Lung (tissue), 11 donors: ENCODE measurements at regions not wholly inside any gene's neighbourhood (a gene's known extent, or its start where the extent isn't known, plus 50 kb on each side); places are given as distances from the start of the nearest gene placed in this dataset.

ENCODE experiments used
- ATAC-seq: fragments of 200-7000 bp; cut with Tn5 transposase; one replicate; pipeline ENCODE4 v1.9.1; 2020; ENCODE audit warnings: moderate number of reproducible peaks; ENCODE audit not compliant: insufficient read depth, low FRiP score
- DNase-seq, 3 donors: peaks; one replicate each; pipeline ENCODE4 v3.0.0-alpha.2; 2013 to 2017
- H3K27ac ChIP-seq, 2 donors: one replicate each; pipeline ENCODE4 v1.5.1; 2013; ENCODE audit warnings: mild to moderate bottlenecking in 2 of 2, moderate library complexity in 2 of 2, control low read depth in 1 of 2, inconsistent platforms in 1 of 2, low read depth in 1 of 2, low read length in 1 of 2
- H3K27me3 ChIP-seq, 3 donors: one replicate each; pipeline ENCODE4 v1.5.1; 2013; ENCODE audit warnings: low read length in 2 of 3; ENCODE audit not compliant: control insufficient read depth in 3 of 3, insufficient read depth in 3 of 3
- H3K36me3 ChIP-seq, 4 donors: one replicate each; pipeline ENCODE4 v1.5.1; 2013; ENCODE audit warnings: low read length in 4 of 4, mild to moderate bottlenecking in 1 of 4, moderate library complexity in 1 of 4; ENCODE audit not compliant: control insufficient read depth in 4 of 4, insufficient read depth in 4 of 4
- H3K4me1 ChIP-seq, 5 donors: one replicate each; pipeline ENCODE4 v1.5.1; 2013; ENCODE audit warnings: low read length in 5 of 5, mild to moderate bottlenecking in 2 of 5, moderate library complexity in 1 of 5; ENCODE audit not compliant: control insufficient read depth in 5 of 5, insufficient read depth in 5 of 5
- H3K4me3 ChIP-seq: one replicate; pipeline ENCODE4 v1.5.1; 2013; ENCODE audit warnings: mild to moderate bottlenecking, control low read depth, moderate library complexity
- H3K9ac ChIP-seq, 2 donors: one replicate each; pipeline ENCODE4 v1.5.1; 2013; ENCODE audit warnings: low read length in 2 of 2, control low read depth in 1 of 2; ENCODE audit not compliant: insufficient read depth in 1 of 2
- H3K9me3 ChIP-seq, 4 donors: one replicate each; pipeline ENCODE4 v1.5.1; 2013; ENCODE audit warnings: low read length in 3 of 4, mild to moderate bottlenecking in 1 of 4, moderate library complexity in 1 of 4; ENCODE audit not compliant: control insufficient read depth in 4 of 4, insufficient read depth in 3 of 4
- WGBS, 2 donors: extraction: QIAGEN DNeasy Blood & Tissue Kit; methylation state at CpG; one replicate each; pipeline ENCODE4 v1.1.7; 2013; 5-methylcytosine and 5-hydroxymethylcytosine counted together
- TF ChIP-seq, protein P1 (sequence below): IDR thresholded peaks from 2 replicates; pipeline ENCODE4 v1.5.1; 2012; ENCODE audit warnings: mild to moderate bottlenecking; ENCODE audit errors: control extremely low read depth, extremely low read depth
- donor health status: control.
- donor health status: control.
- donor health status: Bipolar disorder and iron deficiency.
- donor health status: healthy.
- donor health status: DM: yes; HTN: yes; CAD: no.

DNA sequence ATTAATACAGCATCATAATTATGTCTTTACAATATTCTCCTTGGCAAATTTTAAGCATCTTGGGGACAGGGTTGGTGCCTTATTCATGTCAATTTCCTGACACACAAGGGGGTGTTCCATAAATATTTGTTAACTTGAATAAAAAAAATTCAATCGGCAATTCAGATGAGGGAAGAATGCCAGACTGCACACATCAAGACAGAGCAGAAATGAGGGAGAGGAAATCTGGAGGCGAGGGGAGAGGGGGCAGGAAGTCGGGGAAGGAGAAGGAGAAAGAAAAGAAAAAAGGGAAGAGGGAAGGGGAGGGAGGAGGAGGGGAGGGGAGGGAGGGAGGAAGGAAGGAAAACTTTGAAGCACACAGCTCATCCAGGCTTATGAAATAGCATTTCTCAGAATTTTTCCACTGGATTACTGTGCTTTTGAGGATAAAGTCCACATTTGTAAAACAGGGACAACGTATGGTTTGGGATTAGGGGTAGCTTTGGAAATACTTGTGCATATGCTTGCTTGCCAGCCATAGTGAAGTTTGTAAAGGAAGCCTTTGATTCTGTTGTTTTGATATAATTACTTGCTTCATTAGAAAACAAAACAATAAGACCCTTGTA lies 362.1 kb downstream of the SAMD5 start:
- TF ChIP-seq, protein P1, sequence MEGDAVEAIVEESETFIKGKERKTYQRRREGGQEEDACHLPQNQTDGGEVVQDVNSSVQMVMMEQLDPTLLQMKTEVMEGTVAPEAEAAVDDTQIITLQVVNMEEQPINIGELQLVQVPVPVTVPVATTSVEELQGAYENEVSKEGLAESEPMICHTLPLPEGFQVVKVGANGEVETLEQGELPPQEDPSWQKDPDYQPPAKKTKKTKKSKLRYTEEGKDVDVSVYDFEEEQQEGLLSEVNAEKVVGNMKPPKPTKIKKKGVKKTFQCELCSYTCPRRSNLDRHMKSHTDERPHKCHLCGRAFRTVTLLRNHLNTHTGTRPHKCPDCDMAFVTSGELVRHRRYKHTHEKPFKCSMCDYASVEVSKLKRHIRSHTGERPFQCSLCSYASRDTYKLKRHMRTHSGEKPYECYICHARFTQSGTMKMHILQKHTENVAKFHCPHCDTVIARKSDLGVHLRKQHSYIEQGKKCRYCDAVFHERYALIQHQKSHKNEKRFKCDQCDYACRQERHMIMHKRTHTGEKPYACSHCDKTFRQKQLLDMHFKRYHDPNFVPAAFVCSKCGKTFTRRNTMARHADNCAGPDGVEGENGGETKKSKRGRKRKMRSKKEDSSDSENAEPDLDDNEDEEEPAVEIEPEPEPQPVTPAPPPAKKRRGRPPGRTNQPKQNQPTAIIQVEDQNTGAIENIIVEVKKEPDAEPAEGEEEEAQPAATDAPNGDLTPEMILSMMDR: no peak
- peak; percentile 18 to 60 (median 33) for DNase-seq
- Histone ChIP-seq H3K9ac (no peak overlapping the region), H3K4me3 (no peak overlapping the region), H3K4me1 (peaks cover 0 to 28% (median 3%) of the 10 kb centered on the region in 5 donors), H3K9me3 (no peaks in the 10 kb centered on the region), H3K27ac (no peak overlapping the region), H3K27me3 (no peaks in the 10 kb centered on the region), H3K36me3 (no peaks in the 10 kb centered on the region)
- ATAC-seq: no peak
- 49 to 52% methylated on average over 3 to 4 of the region's 4 CpGs for WGBS, 2 donors

DNA sequence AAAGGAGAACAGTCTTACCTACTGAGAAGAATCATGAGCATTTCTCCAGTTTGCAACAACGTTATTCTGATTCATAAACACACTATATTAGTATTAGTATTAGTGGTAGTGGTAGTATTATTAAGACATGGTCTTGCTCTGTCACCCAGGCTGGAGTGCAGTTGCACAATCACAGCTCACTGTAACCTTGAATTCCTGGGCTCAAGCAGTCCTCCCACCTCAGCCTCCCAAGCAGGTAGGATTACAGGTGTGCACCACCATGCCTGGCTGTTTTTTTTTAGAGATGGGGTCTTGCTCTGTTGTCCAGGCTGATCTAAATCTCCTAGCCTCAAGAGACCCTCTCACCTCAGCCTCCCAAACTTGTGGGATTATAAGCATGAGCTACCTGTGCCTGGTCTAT lies 363.5 kb downstream of the SAMD5 start:
- WGBS, 2 donors: 92 to 96% methylated on average over 1 of the region's 1 CpG
- Histone ChIP-seq H3K9me3 (no peaks in the 10 kb centered on the region), H3K9ac (no peak overlapping the region), H3K36me3 (no peaks in the 10 kb centered on the region), H3K4me3 (no peak overlapping the region), H3K27me3 (no peaks in the 10 kb centered on the region), H3K27ac (no peak overlapping the region), H3K4me1 (peaks cover 0 to 23% (median 3%) of the 10 kb centered on the region in 5 donors)
- TF ChIP-seq, protein P1: no peak
- ATAC-seq: no peak
- DNase-seq: no peak

DNA sequence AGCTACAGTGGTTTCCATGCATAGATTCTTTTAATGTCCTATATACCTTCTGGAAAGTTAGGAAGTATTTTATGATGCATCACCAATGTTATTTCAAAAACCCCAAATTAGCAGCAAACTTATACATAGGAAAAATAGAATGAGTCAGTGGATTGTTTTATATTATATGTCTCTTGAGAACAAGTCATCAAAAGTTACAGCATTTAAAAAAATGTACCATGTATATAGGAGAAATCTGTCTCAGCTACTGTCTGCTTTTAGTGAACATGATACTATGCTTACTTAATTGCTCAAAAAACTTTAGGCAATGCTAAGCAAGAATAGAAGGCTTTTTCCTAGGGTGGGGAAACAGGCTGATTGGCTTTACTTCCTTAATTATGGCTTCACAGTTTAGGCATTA lies 365.3 kb downstream of the SAMD5 start:
- no peak for DNase-seq
- no peaks in the 10 kb centered on the region for H3K27me3 ChIP-seq
- no peak overlapping the region for H3K4me3 ChIP-seq
- H3K4me1 ChIP-seq: peaks cover 0 to 5% (median 3%) of the 10 kb centered on the region in 5 donors
- no peak overlapping the region for H3K27ac ChIP-seq
- no peaks in the 10 kb centered on the region for H3K9me3 ChIP-seq
- no peak for ATAC-seq
- H3K9ac ChIP-seq: no peak overlapping the region
- TF ChIP-seq, protein P1: no peak
- H3K36me3 ChIP-seq: no peaks in the 10 kb centered on the region

DNA sequence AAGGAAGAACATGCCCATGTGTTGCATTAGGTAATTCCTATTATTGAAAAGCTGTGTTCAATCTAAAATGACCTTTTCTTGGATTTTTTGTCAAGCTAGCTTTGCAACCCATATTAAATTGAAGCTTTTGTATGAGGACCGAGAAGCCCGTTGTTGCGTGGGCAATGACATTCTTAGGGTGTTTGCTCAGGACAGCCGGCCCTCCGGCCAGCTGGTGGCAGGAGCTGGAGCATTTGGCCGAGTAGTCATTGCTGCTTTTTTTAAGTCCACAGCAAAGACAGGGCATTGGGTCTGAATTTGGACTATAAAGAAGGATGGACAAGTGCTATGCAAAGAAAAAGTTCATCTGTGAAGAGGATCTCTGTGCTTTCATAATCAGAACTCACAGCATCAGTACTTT lies 365.8 kb downstream of the SAMD5 start:
- TF ChIP-seq, protein P1: no peak
- Histone ChIP-seq H3K9me3 (no peaks in the 10 kb centered on the region), H3K4me1 (peaks cover 0 to under 1% (median 0%) of the 10 kb centered on the region in 5 donors), H3K36me3 (no peaks in the 10 kb centered on the region), H3K4me3 (no peak overlapping the region), H3K27me3 (no peaks in the 10 kb centered on the region), H3K27ac (no peak overlapping the region), H3K9ac (no peak overlapping the region)
- ATAC-seq (no peak), DNase-seq (no peak)
- 73 to 86% methylated on average over 6 of the region's 6 CpGs for WGBS, 2 donors
